Activated CD4-positive, alpha-beta T cell treated with anti-CD3 and anti-CD28 coated beads, Interleukin-2, amount 10 ng/mL, durations not matched to agents 24 days and 14 days (primary cell): ENCODE measurements at regions not wholly inside any gene's neighbourhood (a gene's known extent, or its start where the extent isn't known, plus 50 kb on each side); places are given as distances from the start of the nearest gene placed in this dataset.
"Not testable (repeated sequence)": the region's sequence is repeated elsewhere in the genome, so short reads cannot be mapped to it uniquely, and the experiment has no call there.

ENCODE experiments used
- DNase-seq: peaks from one replicate; pipeline ENCODE4 v3.0.0; 2022
- H3K27ac Mint-ChIP-seq: one replicate; pipeline ENCODE4 v1.8.0; 2022; ENCODE audit warnings: mild to moderate bottlenecking, mixed read lengths
- H3K27me3 Mint-ChIP-seq: one replicate; pipeline ENCODE4 v1.8.0; 2022; ENCODE audit warnings: mixed read lengths
- H3K36me3 Mint-ChIP-seq: one replicate; pipeline ENCODE4 v1.8.0; 2022; ENCODE audit warnings: low read depth, mild to moderate bottlenecking, mixed read lengths
- H3K4me1 Mint-ChIP-seq: one replicate; pipeline ENCODE4 v1.8.0; 2021; ENCODE audit warnings: mixed read lengths
- H3K4me3 Mint-ChIP-seq: one replicate; pipeline ENCODE4 v1.8.0; 2022; ENCODE audit warnings: mild to moderate bottlenecking, moderate library complexity, mixed read lengths
- H3K9me3 Mint-ChIP-seq: one replicate; pipeline ENCODE4 v1.8.0; 2021; ENCODE audit warnings: mixed read lengths
- intact Hi-C: fragments of 100-400 bp; cut with micrococcal nuclease; formaldehyde crosslinking; loops from one replicate; pipeline ENCODE4 v1.15.1; 2023

DNA sequence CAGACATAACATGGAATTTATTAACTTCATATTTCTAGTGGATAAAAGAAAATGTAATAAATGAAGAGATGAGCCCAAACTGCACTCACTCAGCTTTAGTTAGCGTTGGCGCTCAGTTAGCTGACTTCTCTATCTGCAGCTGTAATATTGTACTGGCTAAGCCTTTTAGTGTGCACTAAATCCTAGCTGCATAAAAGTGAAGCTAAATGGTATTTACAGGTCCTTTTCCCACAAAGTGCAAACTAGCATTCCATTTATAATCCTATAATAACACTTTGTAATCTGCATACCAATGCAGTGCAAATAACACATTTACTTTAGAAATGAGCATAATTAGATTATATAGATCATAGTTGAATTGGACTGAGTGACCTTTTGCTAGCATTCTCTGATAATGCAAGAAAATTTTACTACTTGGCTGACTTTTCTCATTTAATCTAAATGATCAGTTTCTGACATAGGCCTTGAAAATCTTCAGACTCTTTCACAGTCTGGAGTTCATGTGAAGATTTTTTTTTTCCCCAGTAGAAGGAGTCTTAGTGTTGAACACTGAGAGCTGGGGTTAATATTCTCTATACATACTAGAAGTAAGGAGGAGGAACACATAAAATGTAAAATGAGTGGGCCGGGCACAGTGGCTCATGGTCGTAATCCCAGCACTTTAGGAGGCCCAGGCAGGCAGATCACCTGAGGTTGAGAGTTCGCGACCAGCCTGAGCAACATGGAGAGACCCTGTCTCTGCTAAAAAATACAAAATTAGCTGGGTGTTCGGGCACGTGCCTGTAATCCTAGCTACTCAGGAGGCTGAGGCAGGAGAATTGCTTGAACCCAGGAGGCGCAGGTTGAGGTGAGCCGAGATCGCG, 1426.4 kb downstream of the PCDH9 start:
- no peaks in the 10 kb centered on the region for H3K4me1 Mint-ChIP-seq
- H3K27ac Mint-ChIP-seq, result no peak overlapping the region
- no peak overlapping the region for H3K4me3 Mint-ChIP-seq
- no peaks in the 10 kb centered on the region for H3K27me3 Mint-ChIP-seq
- no peaks in the 10 kb centered on the region for H3K9me3 Mint-ChIP-seq
- no peaks in the 10 kb centered on the region for H3K36me3 Mint-ChIP-seq
- intact Hi-C loops, result no loop called here
- DNase-seq, result no peak

GRCh38 chr13:65789815-65790214, 1440.3 kb downstream of the PCDH9 start:
- Mint-ChIP-seq H3K9me3 (no peaks in the 10 kb centered on the region), H3K27me3 (no peaks in the 10 kb centered on the region), H3K4me1 (no peaks in the 10 kb centered on the region), H3K36me3 (no peaks in the 10 kb centered on the region), H3K4me3 (no peak overlapping the region), H3K27ac (no peak overlapping the region)
- intact Hi-C loops, result no loop called here
- DNase-seq, result no peak

DNA sequence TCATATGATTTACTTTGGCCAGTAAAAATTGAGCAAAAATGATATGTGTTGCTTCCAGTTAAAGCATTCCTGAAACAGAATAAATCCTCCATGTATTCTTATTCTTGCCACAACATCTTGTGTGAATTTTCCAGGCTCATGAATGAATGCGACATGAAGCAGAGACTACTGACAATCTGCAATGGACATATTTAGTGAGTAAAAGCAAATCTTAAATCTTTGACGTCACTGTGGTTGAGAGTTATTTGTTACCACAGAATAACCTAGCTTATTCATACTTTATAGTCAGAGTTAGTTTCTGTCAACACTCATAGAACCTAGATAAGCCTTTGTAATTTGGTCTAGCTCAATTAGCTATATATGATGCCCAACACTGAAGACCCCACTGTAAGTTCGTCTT, 1443.1 kb downstream of the PCDH9 start:
- Mint-ChIP-seq H3K27ac (no peak overlapping the region), H3K36me3 (no peaks in the 10 kb centered on the region), H3K4me1 (no peaks in the 10 kb centered on the region), H3K9me3 (no peaks in the 10 kb centered on the region), H3K27me3 (no peaks in the 10 kb centered on the region), H3K4me3 (no peak overlapping the region)
- intact Hi-C loops, result no loop called here
- no peak for DNase-seq

DNA sequence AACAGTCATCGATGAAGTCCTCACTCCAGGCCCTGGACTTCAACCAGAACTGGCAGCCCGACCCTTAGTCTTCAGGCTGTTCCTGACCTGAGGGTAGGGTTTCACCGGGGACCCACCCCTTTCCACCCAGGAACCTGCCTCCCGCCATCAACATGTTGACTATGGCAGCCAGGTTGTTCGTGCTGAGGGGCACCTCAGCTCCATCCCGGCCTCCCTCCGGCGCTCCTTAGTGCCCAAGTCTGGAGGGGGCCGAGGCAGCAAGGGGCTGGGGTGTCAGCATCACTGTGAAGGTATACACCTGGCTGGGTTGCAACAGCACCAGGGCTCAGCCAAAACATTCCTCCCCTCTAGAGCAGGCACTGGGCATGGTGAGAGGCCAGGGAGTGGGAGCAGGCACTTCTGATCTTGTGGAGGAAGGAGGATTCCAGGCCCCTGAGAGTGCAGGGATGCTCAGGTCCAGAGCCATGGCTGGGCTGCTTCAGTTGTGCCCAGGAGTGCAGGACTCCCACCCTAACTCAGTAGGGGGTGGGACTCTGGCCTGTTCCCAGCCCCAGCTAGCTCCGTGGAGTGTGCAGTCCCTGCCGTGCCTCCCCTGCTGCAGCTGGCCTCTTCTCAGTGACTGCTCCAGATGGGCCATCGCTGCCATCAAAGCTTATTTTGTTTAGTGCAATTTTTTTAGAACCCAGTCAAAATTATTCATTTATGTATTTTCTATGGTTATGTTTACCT, 1445.9 kb downstream of the PCDH9 start:
- H3K27me3 Mint-ChIP-seq, result no peaks in the 10 kb centered on the region
- H3K4me1 Mint-ChIP-seq, result no peaks in the 10 kb centered on the region
- no peaks in the 10 kb centered on the region for H3K36me3 Mint-ChIP-seq
- intact Hi-C loops, result no loop called here
- no peak overlapping the region for H3K4me3 Mint-ChIP-seq
- H3K9me3 Mint-ChIP-seq, result no peaks in the 10 kb centered on the region
- H3K27ac Mint-ChIP-seq, result no peak overlapping the region
- DNase-seq, result no peak

GRCh38 chr13:65783383-65783782, 1446.8 kb downstream of the PCDH9 start:
- H3K9me3 Mint-ChIP-seq, result no peaks in the 10 kb centered on the region
- H3K27ac Mint-ChIP-seq, result no peak overlapping the region
- H3K36me3 Mint-ChIP-seq, result no peaks in the 10 kb centered on the region
- no peak overlapping the region for H3K4me3 Mint-ChIP-seq
- H3K27me3 Mint-ChIP-seq, result no peaks in the 10 kb centered on the region
- no peaks in the 10 kb centered on the region for H3K4me1 Mint-ChIP-seq
- DNase-seq, result no peak
- intact Hi-C loops, result no loop called here

GRCh38 chr13:65771704-65772313, 1458.3 kb downstream of the PCDH9 start:
- DNase-seq, H3K27me3 Mint-ChIP-seq, intact Hi-C loops, H3K9me3 Mint-ChIP-seq, H3K36me3 Mint-ChIP-seq, H3K4me3 Mint-ChIP-seq, H3K4me1 Mint-ChIP-seq, H3K27ac Mint-ChIP-seq: not testable (repeated sequence)

- H3K4me3 Mint-ChIP-seq, result no peak overlapping the region
- no peaks in the 10 kb centered on the region for H3K4me1 Mint-ChIP-seq
- H3K36me3 Mint-ChIP-seq, result no peaks in the 10 kb centered on the region
- no peak overlapping the region for H3K27ac Mint-ChIP-seq
- intact Hi-C loops, result no loop called here
- H3K27me3 Mint-ChIP-seq, result no peaks in the 10 kb centered on the region
- H3K9me3 Mint-ChIP-seq, result no peaks in the 10 kb centered on the region
- no peak for DNase-seq
These were observed 1461.6 kb downstream of the PCDH9 start for GRCh38 chr13:65768545-65768944.

GRCh38 chr13:65763811-65764210, 1466.3 kb downstream of the PCDH9 start:
- intact Hi-C loops, result no loop called here
- DNase-seq, result no peak
- Mint-ChIP-seq H3K4me3 (no peak overlapping the region), H3K36me3 (no peaks in the 10 kb centered on the region), H3K9me3 (no peaks in the 10 kb centered on the region), H3K27ac (no peak overlapping the region), H3K4me1 (no peaks in the 10 kb centered on the region), H3K27me3 (no peaks in the 10 kb centered on the region)

DNA sequence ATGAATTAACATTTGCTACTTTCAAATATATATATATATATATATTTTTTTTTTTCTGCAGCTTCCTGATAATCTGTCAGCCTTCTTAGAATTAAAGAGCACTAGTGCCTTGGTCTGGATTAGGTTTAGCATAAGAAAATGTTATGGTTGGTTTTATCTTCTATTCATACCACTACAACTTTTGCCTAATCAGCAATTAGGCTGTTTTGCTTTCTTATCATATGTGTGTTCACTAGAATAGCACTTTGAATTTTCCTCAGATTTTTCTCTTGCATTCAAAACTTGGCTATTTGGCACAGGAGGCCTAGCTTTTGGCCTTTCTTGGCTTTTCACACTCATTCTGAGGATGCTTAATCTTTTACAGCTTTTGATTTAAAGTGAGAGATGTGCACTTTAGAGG, 1468.1 kb downstream of the PCDH9 start:
- H3K4me1 Mint-ChIP-seq, result no peaks in the 10 kb centered on the region
- intact Hi-C loops, result no loop called here
- no peak for DNase-seq
- H3K4me3 Mint-ChIP-seq, result no peak overlapping the region
- H3K27me3 Mint-ChIP-seq, result no peaks in the 10 kb centered on the region
- no peaks in the 10 kb centered on the region for H3K36me3 Mint-ChIP-seq
- peaks cover 3% of the 10 kb centered on the region for H3K9me3 Mint-ChIP-seq
- no peak overlapping the region for H3K27ac Mint-ChIP-seq

DNA sequence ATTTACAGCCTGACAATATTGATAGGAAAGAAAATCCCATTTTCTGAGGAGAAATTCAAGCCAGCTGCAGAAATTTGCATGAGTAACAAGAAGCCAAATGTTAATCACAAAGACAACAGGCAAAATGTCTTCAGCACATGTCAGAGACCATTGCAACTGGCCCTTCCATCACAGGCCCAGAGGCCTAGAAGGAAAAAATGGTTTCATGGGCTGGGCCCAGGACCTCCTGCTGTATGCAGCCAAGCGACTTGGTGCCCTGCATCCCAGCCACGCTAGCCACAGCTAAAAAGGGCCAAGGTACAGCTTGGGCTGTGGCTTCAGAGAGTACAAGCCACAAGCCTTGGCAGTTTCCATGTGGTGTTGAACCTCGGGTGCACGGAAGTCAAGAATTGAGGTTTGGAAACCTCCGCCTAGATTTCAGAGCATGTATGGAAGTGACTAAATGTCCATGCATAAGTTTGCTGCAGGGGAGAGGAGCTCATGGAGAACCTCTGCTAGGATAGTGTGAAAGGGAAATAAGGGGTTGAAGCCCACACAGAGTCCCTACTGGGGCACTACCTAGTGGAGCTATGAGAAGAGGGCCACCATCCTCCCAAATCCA, 1474.0 kb downstream of the PCDH9 start:
- no peak overlapping the region for H3K4me3 Mint-ChIP-seq
- no peaks in the 10 kb centered on the region for H3K27me3 Mint-ChIP-seq
- intact Hi-C loops, result no loop called here
- no peaks in the 10 kb centered on the region for H3K36me3 Mint-ChIP-seq
- H3K27ac Mint-ChIP-seq, result no peak overlapping the region
- no peaks in the 10 kb centered on the region for H3K4me1 Mint-ChIP-seq
- peaks cover 7% of the 10 kb centered on the region for H3K9me3 Mint-ChIP-seq
- DNase-seq, result no peak

- Mint-ChIP-seq H3K4me1 (no peaks in the 10 kb centered on the region), H3K36me3 (no peaks in the 10 kb centered on the region), H3K4me3 (no peak overlapping the region), H3K9me3 (no peaks in the 10 kb centered on the region), H3K27ac (no peak overlapping the region), H3K27me3 (no peaks in the 10 kb centered on the region)
- intact Hi-C loops, result no loop called here
- no peak for DNase-seq
These were observed 1481.9 kb downstream of the PCDH9 start for GRCh38 chr13:65748227-65748626.

- Mint-ChIP-seq H3K27ac (no peak overlapping the region), H3K9me3 (no peaks in the 10 kb centered on the region), H3K36me3 (no peaks in the 10 kb centered on the region), H3K27me3 (no peaks in the 10 kb centered on the region), H3K4me1 (no peaks in the 10 kb centered on the region), H3K4me3 (no peak overlapping the region)
- intact Hi-C loops, result no loop called here
- no peak for DNase-seq
These were observed 1483.7 kb downstream of the PCDH9 start for GRCh38 chr13:65746406-65746921.

GRCh38 chr13:65744836-65745235, 1485.3 kb downstream of the PCDH9 start:
- intact Hi-C loops, result no loop called here
- Mint-ChIP-seq H3K27me3 (no peaks in the 10 kb centered on the region), H3K27ac (no peak overlapping the region), H3K36me3 (no peaks in the 10 kb centered on the region), H3K9me3 (no peaks in the 10 kb centered on the region), H3K4me1 (no peaks in the 10 kb centered on the region), H3K4me3 (no peak overlapping the region)
- DNase-seq, result no peak

DNA sequence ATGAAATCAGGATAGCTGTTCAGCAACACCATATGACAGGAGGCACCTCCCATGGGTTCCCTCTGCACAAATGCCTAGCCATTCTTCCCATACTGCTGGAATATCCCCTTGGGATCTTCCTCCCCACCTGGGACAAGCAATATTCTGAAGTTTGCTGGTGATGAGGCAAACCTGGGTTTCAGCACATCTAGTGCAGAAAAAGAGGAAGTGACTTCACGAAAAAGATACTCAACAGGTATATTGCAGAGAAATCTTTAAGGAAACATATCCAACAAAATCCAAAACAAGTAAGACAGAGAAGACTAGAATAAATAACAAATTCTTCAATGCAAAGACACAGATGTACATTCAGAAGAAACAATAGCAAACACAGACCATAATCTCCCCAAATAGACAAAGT, 1497.0 kb downstream of the PCDH9 start:
- H3K4me1 Mint-ChIP-seq, result no peaks in the 10 kb centered on the region
- no peak for DNase-seq
- H3K27ac Mint-ChIP-seq, result no peak overlapping the region
- no peaks in the 10 kb centered on the region for H3K36me3 Mint-ChIP-seq
- H3K4me3 Mint-ChIP-seq, result no peak overlapping the region
- intact Hi-C loops, result no loop called here
- no peaks in the 10 kb centered on the region for H3K27me3 Mint-ChIP-seq
- H3K9me3 Mint-ChIP-seq, result peaks cover 11% of the 10 kb centered on the region
